GM19043 (cell line): ENCODE measurements at regions not wholly inside any gene's neighbourhood (a gene's known extent, or its start where the extent isn't known, plus 50 kb on each side); places are given as distances from the start of the nearest gene placed in this dataset.

Experiments
- ATAC-seq: cut with Tn5 transposase; IDR thresholded peaks from one replicate; pipeline ENCODE4 v1.9.1; 2021; ENCODE audit warnings: low read depth; ENCODE audit not compliant: unreplicated experiment

GRCh38 chr10:78766603-78767002, 302.2 kb upstream of the ZMIZ1 start:
- ATAC-seq, result no peak

DNA sequence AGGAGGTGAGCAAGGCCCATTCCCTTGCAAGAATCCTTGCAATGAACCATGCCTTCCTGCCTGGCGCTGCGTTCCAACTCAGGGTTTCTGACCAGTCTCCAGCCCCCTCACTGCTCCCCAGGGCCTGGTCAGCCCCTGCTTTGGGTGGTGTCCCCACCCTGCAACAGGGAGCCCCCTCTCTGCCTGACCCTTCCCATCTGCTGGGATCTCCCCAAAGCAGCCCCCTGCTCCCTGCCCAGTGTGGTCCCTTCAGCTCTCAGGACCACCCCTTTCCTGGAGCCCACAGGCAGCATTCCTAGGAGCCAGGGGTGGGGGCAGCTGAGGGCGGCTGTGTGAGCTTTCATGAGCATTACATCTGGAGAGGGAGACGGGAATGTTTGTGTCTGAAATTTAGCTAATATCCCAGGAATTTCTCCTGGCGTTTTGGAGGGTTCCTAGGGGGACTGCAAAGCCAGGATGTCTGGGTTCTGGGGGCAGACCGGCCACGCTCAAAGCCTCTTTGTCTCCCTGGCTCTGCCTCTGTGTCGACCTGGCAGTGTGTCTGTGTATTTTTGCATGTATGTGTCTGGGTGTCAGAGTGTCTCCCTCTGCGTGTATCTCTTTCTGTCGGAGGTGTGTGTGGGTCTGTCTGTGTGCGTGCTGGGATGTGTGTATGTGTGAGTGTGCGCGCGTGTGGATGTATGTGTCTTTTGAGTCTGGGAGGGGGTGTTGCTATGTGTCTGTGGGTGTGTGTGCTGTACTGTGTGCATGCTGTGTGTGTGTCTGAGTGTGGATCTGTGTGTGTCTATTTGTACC, 300.5 kb upstream of the ZMIZ1 start:
- no peak for ATAC-seq

DNA sequence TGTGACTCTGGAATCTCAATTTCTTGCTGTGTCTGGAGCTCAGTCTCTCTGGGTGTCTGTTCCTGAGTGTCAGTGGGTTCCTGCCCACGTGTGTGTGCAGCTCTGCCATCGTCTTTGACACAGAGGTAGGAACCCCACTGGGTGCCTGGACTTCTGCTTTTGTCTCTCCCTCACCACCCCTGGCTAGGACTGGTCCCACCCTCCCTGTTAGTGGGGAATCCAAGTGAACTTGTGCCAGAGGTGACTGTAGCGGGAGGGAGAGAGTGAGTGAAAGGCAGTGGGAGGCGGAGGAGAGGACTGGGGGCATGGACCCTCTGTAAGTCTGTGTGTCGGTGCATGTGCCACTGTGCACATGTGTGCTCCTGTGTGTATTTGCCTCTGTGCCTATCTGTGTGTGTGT, 299.9 kb upstream of the ZMIZ1 start:
- ATAC-seq, result no peak

DNA sequence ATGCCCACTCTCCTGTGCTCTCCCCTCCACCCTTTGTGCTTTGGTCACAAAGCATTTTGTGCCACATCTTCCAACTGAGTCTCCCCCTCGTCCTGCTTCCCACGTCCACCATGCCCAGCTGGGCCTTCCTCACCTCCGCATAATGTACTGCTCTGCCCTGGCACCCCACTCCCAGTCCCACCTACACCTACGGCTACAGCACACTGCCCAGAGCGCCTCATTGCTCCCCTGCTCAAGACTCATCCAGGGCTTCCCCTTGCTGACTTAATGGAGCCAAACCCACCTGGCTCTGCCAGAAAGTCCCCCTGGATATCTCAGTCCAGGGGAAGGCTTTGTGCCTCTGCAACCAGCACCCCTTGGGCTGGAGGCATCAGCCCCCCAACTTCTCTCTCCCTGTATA, 299.2 kb upstream of the ZMIZ1 start:
- ATAC-seq, result no peak

DNA sequence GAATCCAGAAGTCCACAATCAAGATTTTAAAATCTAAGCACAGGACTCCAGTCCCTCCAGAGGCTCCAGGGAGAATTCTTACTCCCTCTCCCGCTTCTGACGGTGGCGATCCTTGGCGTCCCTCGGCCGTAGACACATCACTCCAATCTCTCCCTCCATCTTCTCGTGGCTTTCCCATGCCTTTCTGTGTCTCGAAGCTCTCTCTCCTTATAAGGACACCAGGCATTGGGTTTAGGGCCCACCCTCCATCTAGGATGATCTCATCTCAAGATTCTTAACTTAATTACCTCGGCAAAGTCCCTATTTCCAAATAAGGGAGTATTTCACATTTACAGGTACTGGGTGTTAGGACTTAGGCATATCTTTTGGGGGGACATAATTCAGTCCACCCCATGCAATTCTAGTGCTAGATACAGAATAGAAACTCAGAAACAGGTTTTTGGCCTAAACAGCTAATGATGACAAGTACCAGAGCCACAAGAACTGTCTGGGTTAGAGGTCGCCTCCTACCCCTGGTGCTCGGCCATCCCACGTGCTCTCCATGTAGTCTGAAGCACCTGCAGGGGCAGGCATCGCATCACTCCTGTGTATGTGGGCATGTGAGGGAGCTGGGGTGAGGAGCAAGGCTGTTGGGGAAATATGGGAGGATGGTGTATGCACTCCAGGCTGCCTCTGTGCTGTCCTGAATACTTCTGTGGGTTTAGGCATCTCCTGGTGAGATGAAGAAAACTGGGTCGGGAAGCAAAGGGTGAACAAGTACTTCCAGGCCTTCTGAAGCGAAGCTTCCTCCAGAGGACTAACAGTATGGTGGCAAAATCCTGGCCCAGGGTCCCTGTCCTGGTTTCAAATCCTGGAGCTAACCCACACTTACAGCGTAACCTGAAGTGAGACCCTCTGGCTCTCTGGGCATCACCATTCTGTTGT, 298.3 kb upstream of the ZMIZ1 start:
- no peak for ATAC-seq

DNA sequence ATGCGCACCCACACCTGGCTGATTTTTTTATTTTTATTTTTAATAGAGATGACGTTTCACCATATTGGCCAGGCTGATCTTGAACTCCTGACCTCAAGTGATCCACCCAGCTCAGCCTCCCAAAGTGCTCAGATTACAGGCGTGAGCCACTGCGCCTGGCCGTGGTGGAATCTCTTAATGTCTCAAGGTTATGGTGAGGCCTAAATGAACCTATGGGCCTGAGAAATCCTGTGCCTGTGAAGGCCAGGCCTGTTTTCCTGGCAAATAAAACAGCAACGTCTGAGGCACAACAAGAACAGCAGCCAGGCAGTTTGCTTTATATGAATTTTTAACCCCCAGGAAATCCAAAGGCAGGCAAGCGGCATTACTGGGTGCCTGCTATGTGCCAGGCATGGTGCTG, 297.5 kb upstream of the ZMIZ1 start:
- ATAC-seq, result no peak

DNA sequence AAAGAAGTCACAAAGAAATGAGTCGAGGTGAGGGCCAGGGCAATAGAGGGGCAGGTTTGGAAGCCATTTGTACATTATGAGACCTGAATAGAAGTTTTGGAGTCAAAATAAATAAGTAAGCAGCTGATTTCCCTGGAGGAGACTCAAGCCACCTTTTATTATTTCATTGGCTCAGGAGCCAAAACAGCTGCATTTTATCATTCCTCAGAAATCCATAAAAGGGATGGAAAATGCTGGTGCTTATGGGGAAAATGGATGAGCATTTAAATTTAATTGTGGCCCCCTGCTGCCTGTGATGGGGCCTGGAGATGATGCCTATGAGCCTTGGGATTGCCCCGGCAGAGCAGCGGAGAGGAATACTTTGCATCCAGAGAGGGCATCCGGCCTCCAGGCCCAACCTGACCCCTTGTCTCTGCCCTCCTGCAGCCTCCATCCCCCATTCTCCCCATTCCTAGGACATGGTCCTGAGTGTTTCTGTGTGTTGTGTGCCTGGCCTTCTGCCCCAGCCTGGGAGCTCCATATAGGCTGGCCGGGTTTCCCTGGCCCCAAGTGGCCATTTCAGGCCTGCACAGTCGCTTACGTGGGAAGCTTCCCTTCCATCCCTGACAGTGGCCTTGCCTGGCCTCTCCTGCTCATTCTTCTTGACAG, 296.8 kb upstream of the ZMIZ1 start:
- ATAC-seq, result no peak

GRCh38 chr10:78772486-78772885, 296.3 kb upstream of the ZMIZ1 start:
- no peak for ATAC-seq

GRCh38 chr10:78772986-78773530, 295.7 kb upstream of the ZMIZ1 start:
- no peak for ATAC-seq

GRCh38 chr10:78774614-78774998, 294.2 kb upstream of the ZMIZ1 start:
- no peak for ATAC-seq

DNA sequence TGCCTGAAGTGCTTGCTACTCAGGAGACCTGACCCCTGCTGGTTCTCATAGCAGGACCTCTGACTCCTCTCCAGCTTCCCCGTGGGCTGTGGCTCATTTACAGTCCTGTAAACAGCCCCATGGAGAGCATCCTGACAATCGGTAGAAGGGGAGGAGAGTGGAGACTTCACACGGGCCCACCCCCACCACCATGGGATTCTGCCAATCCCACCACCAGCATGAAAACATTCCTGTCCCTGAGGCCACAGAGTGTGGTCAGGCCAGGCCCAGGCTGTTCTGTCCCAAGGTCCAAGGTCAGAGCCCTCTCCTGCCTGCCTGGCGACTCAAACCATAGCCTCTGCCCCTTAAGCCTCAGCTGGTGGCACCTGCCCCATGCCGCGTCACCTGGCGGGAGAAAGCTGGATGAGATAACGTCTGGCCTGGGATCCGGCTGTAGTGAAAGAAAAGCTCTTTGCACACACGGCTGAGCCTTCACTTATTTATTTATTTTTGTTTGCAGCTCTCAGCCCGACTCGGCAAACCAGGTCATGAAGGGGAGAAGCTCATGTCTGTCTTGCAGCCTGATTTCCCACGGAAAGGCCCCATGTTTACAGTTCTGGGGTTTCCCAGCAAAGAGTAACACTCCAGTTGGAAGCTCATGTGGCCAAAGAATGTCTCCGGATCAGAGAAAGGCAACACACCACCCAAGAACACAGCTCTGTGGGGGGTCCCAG, 293.6 kb upstream of the ZMIZ1 start:
- no peak for ATAC-seq

- ATAC-seq, result no peak
These were observed 292.9 kb upstream of the ZMIZ1 start for GRCh38 chr10:78775891-78776290.

DNA sequence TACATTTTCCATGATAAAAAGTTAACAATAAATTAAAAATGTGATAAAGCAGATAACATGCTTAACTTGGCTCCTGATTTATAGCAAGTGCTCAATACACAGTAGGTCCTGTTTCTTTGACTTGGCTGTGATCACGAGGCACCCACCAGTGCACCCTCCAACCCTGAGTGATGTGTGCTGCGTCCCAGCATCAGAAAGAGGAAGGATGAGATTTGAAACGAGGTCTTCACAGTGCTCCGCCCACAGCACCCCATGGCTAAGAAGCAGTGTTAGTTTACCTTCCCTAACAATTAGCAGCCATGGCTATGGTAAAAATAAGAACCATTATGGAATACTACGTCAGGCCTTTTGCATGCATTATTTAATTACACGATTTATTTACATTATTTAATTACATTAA, 292.0 kb upstream of the ZMIZ1 start:
- no peak for ATAC-seq

GRCh38 chr10:78777466-78777865, 291.3 kb upstream of the ZMIZ1 start:
- ATAC-seq, result no peak

DNA sequence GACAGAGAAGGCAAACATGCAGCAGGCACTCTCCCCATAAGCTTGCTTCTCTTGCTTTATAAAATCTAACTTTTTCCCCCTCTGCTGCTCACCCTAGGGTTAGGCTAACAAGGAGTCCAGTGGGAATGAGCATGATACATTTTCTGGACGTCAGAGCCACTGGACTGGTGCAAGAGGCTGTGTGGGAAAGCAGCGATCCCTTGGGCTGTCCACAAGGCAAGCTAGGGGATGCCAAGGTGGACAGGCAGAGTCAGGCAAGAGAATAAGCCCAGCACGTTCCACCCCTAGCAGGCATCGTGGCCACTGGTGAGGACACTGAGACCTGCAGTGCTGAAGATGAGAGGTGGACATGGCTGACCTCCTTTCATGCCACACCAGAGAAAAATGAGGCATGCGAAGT, 290.9 kb upstream of the ZMIZ1 start:
- no peak for ATAC-seq

DNA sequence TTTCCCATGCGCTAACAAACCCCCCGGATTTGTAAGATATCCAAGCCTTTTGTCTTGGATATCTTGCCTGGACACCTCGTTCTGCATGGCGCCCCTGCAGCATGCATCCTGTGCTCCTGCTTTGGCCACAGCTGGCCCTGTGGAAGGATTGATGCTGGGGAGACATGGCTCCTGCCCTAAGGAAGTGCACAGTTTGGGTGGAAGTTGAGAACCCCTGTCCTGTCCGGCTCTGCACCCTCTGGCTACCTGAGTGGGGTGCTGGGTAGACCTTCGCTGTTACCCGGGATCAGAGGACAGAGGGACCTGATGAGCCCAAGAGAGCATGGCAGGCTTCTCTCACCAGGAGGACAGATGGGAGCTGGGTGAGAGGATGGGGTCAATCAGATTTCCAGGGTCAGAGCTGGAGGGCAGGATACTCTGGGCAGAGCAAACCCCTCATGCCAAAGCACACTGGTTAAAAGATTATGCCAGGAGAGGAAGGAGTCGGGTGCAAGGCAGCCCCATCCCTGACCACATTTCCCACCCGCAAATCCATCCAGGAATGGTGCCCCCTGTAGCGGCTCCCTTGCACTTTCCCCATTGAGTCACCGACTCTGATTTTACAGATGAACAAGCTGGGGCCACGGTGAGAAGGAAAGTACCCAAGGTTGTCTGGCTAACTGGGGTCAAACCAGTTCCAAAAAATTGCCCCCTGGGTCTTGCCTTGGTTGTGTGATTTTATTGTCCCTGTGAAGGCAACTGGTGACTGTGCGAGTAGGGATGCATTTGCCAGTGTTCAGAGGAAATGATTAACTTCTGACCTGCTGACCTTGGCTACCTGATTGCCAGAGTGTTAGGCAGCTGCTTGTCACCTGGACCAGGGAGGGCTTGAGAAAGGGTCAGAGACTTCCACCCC, 290.1 kb upstream of the ZMIZ1 start:
- ATAC-seq, result no peak

GRCh38 chr10:78779339-78779955, 289.3 kb upstream of the ZMIZ1 start:
- ATAC-seq, result no peak

DNA sequence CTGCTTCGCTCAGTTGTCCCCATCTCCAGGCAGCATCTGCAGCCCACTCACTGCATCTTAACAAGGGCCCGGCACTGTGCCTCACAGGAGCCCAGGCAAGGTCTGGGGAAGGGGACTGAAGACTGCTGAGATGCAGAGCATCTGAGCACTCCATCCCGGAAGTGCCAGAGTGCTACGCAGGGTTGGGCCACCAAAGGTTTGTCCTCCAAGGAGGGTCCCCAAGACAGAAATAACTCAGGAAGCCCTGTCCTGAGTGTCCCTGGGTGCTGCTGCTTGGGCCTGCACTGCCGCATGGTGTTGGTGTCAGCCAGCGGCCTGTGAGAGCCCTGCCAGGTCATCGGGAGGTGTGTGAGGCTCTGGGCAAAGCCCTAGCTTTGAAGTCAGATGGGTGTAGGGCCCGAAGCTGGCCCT, 288.2 kb upstream of the ZMIZ1 start:
- no peak for ATAC-seq
